T47D (cell line): ENCODE measurements at regions not wholly inside any gene's neighbourhood (a gene's known extent, or its start where the extent isn't known, plus 50 kb on each side); places are given as distances from the start of the nearest gene placed in this dataset.

Experiments used
- DNase-seq, 2 experiments: peaks; one replicate each; pipeline versions ENCODE4 v3.0.0 to v3.0.0-alpha.2; 2011 to 2012; ENCODE audit warnings: low read depth in 1 of 2, low spot score in 1 of 2
- JUND ChIP-seq: IDR thresholded peaks from 2 replicates; pipeline ENCODE4 v1.6.1; 2012; ENCODE audit warnings: low read depth
- in situ Hi-C: cut with HindIII; loops from 2 replicates; pipeline ENCODE4 v1.10.0; 2016; ENCODE audit warnings: low sequenced_read_pairs, low pct_unique_long_range_greater_than_20kb

DNA sequence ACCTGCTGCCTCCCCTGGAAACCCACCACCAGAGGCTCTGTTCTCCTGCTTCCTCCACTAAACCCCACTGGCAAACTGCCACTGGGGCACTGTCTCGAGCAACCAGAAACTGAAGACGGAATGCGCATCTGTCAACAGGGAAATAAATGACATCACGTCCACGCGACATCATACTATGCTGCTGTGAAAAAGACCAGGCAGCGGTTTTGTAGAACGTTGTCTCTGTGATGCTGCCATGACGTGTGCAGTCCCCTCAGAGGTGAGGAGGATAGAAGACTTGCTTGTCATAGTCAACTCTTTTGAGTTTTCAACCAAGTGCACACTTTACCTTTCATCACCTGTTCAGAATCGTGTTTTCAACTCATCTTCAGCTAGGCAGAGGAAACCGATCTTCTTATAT is 203.0 kb upstream of the IGF1R start:
- no peak for DNase-seq
- in situ Hi-C loops: no loop called here
- no peak for TF ChIP-seq JUND

DNA sequence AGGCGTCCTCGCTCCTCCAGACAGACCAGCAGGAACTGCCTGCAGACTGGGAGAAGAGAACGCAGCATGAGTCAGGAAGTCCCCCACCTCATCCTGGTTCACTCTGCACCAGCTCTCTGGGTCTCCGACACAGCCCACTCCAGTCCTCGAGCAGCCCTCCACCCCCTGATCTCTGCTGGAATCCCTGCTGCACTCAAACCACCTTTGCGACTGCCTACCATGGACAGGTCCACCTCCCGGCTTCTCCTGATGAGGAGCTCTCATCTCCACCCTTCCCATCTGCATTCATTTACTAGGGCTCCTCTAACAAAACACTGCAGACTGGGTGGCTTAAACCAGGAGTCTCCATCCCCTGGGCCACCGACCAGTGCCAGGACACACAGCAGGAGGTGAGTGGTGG is 202.3 kb upstream of the IGF1R start:
- no peak for TF ChIP-seq JUND
- DNase-seq: no peak
- in situ Hi-C loops: no loop called here

DNA sequence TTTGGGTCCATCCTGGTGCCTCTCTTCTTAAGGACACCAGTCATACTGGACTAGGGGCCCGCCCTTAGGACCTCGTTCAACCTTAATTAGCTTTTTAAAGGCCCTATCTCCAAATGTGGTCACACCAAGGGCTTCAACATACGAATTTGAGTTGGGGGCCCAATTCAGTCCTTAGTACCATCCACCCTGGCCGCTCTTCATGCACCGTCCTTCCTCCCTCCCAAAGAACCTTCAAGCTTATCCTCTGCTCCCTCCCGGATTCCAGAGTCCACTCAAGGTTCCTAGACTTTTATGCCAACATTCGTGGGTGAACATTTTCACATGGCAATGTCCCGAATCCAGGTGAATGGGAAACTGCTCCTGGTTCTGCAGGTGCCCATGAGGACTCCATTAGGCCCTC is 201.3 kb upstream of the IGF1R start:
- in situ Hi-C loops: no loop called here
- DNase-seq: no peak
- TF ChIP-seq JUND: no peak

DNA sequence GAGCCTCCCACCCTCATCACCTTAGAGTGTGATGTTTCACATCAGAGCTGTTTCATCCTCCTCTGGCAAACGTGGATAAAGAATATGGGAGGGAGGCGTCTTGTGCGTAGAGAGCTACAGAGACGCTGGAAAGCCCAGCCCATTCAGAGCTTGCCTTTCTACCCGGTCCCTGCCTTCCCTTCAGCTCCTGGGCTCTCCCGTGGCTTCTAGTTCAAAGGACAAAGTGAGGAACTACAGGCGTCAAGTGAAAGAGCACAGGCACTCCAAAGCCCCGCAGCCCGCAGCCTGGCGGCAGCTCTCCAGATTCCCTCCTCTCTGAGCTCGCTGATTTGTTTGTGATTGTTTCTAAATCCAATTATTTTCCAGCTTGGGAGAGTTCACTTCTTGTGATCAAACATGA is 197.1 kb upstream of the IGF1R start:
- no peak for DNase-seq
- TF ChIP-seq JUND: no peak
- in situ Hi-C loops: no loop called here

DNA sequence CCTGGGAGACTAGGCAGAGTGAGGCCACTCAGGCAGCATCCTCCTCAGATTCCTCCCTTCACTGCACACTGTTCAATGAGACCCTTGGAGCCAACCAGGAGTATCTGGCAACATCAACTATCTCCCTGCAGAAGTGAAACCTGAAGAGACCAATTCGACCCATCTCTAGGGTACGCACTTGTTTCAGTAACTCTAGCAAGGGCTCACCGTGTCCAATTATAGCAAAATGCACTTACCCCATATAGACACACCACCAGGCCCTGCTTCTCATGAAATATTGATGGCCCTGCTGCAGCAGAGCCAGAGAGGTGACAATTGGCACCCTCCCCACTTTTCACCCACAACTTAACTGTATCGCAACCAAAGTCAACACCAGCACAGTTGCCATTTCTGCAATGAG is 196.1 kb upstream of the IGF1R start:
- DNase-seq: no peak
- in situ Hi-C loops: no loop called here

DNA sequence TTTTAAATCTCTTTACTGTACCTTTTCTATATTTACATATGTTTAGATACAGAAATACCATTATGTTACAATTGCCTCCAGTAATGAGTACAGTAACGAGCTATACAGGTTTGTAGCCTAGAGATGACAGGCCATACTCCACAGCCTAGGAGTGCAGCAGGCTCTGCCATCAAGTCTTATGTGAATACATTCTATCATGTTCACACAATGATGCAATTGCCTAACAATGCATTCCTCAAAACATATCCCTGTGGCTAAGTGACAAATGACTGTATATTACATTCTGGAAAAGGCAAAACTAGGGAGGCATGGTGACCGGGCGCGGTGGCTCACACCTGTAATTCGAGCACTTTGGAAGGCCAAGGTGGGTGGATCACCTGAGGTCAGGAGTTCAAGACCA is 192.4 kb upstream of the IGF1R start:
- DNase-seq: peak in 1 of 2 experiments; percentile 83
- peak; percentile 52; the same call in 1 of the 2 replicates for TF ChIP-seq JUND
- in situ Hi-C loops: no loop called here

More for the DNA sequence above, 196.1 kb upstream of the IGF1R start:
- TF ChIP-seq JUND: no peak

DNA sequence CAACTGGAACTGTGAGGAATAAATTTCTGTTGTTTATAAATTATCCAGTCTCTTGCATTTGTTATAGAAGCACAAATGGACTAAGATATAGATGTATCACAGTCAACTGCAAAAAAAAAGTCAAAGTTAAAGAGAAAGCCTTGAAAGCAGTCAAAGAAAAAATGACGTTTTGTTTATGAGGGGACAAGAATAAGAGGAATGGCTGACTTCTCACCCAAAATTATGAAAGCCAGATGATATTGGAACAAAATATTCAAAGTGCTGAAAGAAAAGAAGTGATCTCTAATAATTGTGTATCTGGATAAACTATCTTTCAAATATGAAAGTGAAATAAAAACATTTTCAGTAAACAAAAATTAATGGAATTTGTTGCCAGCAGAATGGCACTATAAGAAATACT is 171.8 kb upstream of the IGF1R start:
- TF ChIP-seq JUND: no peak
- DNase-seq: no peak
- in situ Hi-C loops: no loop called here

DNA sequence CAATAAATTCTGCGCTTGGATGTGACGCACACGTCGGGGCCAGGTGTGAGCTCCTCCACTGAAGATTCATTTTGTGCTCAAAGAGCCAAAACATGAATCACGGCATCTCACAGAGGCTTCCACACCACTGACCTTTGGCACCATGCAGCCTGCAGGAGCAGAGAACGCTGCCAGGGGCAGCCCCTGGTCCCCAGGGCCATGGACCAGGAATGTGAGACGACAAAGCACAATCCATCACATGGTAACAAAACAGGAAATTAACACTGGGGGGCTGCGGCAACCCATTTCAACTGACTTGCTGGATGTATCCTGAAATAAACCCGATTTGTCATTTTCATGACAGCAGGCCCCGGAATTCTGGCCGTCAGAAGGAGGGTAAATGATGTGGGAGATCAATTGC is 167.5 kb upstream of the IGF1R start:
- TF ChIP-seq JUND: no peak
- no peak for DNase-seq
- in situ Hi-C loops: no loop called here

DNA sequence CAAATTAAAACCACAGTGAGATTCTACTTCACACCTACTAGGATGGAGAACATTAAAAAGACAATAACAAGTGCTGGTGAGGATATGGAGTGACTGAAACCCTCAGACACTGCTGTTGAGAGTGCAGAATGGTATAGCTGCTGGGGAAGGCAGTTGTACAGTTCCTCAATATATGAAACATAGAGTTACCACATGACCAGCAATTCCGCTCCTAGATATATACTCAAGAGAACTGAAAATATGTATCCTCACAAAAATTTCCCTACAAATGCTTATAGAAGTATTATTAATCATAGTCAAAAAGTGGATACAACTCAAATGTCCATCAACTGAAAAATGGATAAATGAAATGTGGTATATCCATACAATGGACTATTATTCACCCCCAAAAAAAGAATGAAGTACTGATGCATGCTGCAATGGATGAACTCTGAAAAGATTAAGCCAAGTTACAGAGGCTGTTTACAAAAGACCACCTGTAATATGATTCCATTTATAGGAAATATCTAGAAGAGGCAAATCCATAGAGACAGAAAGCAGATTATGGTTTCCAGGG is 164.7 kb upstream of the IGF1R start:
- no peak for DNase-seq
- in situ Hi-C loops: no loop called here
- no peak for TF ChIP-seq JUND

DNA sequence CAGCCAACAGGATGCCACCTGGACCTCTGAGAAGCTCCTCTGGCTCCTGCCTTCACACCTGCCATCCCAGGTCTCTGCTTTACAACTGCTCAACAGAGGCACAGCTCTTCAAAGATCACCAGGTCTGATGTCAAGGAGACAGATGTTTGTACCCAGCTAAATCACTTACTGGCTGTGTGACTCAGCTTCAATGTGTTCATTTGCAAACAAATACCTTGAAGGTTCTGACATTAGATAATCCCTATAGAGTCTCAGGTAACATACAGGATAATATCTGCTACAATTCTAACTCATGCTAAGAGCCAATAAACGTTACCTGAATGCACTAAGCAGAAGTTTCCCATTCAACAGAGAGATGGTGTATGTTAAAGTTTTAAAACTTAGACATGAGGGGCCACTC is 163.4 kb upstream of the IGF1R start:
- in situ Hi-C loops: no loop called here
- TF ChIP-seq JUND: no peak
- DNase-seq: no peak

DNA sequence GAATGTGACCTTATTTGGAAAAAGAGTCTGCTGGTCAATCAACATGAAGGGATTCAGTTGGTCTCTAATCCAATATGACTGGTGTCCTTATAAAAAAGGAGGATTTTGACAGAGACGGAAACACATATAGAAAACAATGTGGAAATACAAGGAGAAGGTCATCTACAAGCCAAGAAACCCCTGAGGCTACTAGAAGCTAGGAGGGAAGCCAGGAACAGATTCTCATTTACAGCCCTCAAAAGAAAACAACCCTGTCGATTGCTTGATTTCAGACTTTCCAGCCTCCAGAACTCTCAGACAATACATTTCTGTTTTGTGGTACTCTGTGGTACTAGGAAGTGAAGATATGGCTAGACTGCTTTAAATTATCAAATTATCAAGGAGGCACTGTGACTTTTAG is 162.9 kb upstream of the IGF1R start:
- no peak for TF ChIP-seq JUND
- peak in 1 of 2 experiments; percentile 18 for DNase-seq
- in situ Hi-C loops: no loop called here

DNA sequence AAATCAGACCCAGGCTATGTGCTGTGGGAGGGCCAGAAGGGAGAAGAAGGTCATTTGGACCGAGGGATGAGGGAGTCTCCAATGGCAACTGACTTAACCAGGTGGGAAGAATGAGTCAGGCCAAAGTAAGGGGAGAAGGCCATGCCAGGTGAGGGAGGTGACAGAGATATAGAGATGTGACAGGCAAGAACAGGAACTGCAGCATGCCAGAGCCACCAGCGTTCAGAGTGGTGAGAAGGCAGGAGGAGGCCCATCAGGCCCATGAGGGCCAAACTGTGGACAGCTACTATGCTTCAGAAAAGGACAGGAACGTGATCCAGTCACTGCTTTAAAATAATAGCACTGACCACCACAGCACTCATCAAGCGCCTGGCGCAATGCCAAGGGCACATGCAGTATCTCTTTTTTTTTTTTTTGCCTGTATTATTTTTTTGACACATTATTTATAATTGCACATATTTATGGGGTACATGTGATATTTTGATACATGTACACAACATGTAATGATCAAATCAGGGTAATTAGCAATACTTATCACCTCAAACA is 154.3 kb upstream of the IGF1R start:
- TF ChIP-seq JUND: no peak
- in situ Hi-C loops: no loop called here
- DNase-seq: peak; percentile 26 to 38

DNA sequence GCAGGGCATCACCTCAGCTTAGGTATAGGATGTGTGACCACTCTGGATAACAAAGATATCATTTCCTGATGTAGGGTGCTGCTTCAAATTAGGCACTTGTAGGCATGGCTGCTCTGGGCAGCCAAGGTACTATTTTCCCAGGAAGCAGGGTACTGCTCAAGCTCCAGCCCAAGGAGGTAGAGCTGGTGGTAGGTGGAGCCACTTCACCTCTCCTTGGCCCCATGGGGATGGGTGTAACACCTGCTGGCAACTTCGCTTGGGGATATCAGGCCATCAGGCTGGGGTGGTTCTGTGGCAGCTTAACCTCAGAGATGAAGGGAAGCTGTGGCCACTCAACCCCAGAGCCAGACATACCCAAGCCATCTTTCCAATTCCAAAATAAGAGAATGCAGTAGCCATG is 147.1 kb upstream of the IGF1R start:
- TF ChIP-seq JUND: no peak
- in situ Hi-C loops: no loop called here
- DNase-seq: no peak

DNA sequence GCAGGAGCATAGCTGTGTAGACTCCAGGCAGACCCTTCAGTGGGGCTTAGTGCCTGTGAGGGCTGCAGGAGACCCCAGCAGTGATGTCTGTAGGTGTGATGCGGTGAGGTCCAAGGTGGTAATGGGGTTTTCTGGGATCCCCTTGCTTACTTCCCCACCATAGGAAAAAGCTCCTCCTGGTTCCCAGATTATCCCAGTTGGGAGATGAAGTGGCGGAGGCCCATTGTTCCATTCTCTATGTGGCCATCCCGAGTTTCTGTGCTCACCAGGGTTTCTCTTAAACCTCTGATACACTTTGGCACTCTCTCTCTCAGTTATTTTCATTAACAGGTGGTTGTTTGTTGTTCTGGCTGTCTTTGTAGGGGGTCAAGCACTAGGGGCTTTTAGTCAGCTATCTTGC is 146.7 kb upstream of the IGF1R start:
- no peak for TF ChIP-seq JUND
- no peak for DNase-seq
- in situ Hi-C loops: no loop called here

DNA sequence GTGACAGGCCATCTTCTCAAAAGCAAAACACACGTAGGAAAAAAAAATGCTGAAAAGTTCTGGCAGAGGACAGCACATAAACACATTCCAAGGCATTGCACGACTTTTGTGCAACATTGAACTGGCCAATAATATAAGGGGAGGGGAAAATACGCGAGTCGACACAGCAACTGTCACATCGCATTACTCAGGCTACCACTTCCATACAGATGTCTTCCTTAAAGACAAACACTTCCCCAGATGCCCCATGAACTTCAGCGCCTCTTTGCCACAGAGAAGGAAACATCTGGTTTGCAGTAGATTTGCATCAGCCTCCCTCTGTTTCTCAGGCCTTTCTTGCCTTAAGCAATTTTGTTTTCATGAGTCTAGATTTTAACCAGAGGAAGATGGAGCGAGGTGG is 144.4 kb upstream of the IGF1R start:
- in situ Hi-C loops: no loop called here
- no peak for DNase-seq
- TF ChIP-seq JUND: no peak
